Left lung (tissue), 4 donors: ENCODE measurements at regions not wholly inside any gene's neighbourhood (a gene's known extent, or its start where the extent isn't known, plus 50 kb on each side); places are given as distances from the start of the nearest gene placed in this dataset.
A peak's percentile ranks its signal among the peaks of the same experiment; 100 is the strongest.

Source experiments
- ATAC-seq: fragments of 200-7000 bp; cut with Tn5 transposase; one replicate; pipeline ENCODE4 v1.9.1; 2020; ENCODE audit warnings: moderate library complexity
- DNase-seq, 4 donors: peaks; one replicate each; pipeline ENCODE4 v3.0.0-alpha.2; 2013 to 2020
- H3K27ac ChIP-seq, 2 donors: fragments of 200-600 bp; sonication (generic) in 1 of 2; one replicate each; pipeline versions ENCODE4 v1.5.0 to v1.8.0; 2020 to 2021
- H3K27me3 ChIP-seq, 2 donors: fragments of 200-600 bp; sonication (generic) in 1 of 2; one replicate each; pipeline versions ENCODE4 v1.5.0 to v1.8.0; 2020 to 2021
- H3K36me3 ChIP-seq, 2 donors: fragments of 200-600 bp; sonication (generic) in 1 of 2; one replicate each; pipeline versions ENCODE4 v1.5.0 to v1.8.0; 2020 to 2021
- H3K4me1 ChIP-seq, 2 donors: fragments of 200-600 bp; one replicate each; pipeline ENCODE4 v1.8.0; 2021
- H3K4me3 ChIP-seq, 2 donors: fragments of 200-600 bp; sonication (generic) in 1 of 2; one replicate each; pipeline versions ENCODE4 v1.5.0 to v1.8.0; 2020 to 2021; ENCODE audit warnings: mild to moderate bottlenecking in 1 of 2
- H3K9me3 ChIP-seq, 2 donors: fragments of 200-600 bp; sonication (generic) in 1 of 2; one replicate each; pipeline versions ENCODE4 v1.5.0 to v1.8.0; 2020 to 2021
- CTCF ChIP-seq, 2 donors: fragments of 200-600 bp; sonication (generic) in 1 of 2; IDR thresholded peaks; one replicate each; pipeline versions ENCODE4 v1.5.0 to v1.8.0; 2021; ENCODE audit warnings: antibody characterized with exemption in 2 of 2
- intact Hi-C, 2 donors: fragments of 100-400 bp; cut with DNase I; formaldehyde crosslinking; loops; one replicate each; pipeline versions ENCODE4 v1.11.2 to v1.14.2; 2022
- donor health status: DM: no; HTN: yes; CAD: no.
- donor health status: DM: no; HTN: no; CAD: no.

DNA sequence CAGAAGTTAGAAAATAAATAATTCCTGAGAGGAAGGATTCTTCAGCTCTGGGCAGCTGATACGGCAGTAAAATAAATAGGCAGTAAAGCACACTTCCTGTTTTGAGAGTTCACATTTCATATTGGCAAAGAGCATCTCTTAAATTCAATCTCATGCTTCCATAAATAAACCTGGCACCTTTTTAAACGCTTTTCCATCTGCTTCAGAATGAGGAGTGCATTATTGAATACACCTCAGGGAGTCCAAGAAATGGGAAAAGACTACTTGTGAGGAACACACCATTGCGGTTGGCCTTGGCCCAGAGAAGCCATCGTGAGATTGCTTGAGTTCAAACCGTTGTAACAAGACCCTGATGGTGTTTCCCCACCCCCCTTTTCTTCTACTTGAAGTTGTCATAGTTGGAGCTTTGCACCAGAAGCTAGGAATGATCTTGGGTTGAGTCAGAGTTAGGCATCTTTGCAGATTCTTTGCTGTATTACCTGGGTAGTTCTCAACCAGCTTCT is 123.9 kb downstream of the RDH14 start:
- intact Hi-C loops, result no loop called here
- peak in 1 of 4 donors; percentile 46 for DNase-seq

GRCh38 chr2:18435426-18436037 is 124.9 kb downstream of the RDH14 start:
- Histone ChIP-seq H3K4me1 (peaks cover 0 to 4% of the 10 kb centered on the region in 2 donors), H3K27me3 (no peaks in the 10 kb centered on the region), H3K36me3 (no peaks in the 10 kb centered on the region), H3K27ac (no peak overlapping the region), H3K9me3 (no peaks in the 10 kb centered on the region), H3K4me3 (no peak overlapping the region)
- DNase-seq, result peak in 2 of 4 donors; percentile 68 to 75
- peak in 1 of 2 donors; percentile 42 for TF ChIP-seq CTCF (IDR thresholded peaks at IDR 0.05)
- ATAC-seq, result peak; percentile 66
- intact Hi-C loops, result no loop called here

More for the DNA sequence above, 123.9 kb downstream of the RDH14 start:
- no peak for ATAC-seq
- Histone ChIP-seq H3K4me1 (peaks cover 0 to 4% of the 10 kb centered on the region in 2 donors), H3K9me3 (no peaks in the 10 kb centered on the region), H3K4me3 (no peak overlapping the region), H3K27me3 (no peaks in the 10 kb centered on the region), H3K27ac (no peak overlapping the region), H3K36me3 (no peaks in the 10 kb centered on the region)
- no peak for TF ChIP-seq CTCF (IDR thresholded peaks at IDR 0.05)

GRCh38 chr2:18433872-18434271 is 126.6 kb downstream of the RDH14 start:
- Histone ChIP-seq H3K9me3 (no peaks in the 10 kb centered on the region), H3K4me3 (no peak overlapping the region), H3K4me1 (peaks cover 0 to 4% of the 10 kb centered on the region in 2 donors)

DNA sequence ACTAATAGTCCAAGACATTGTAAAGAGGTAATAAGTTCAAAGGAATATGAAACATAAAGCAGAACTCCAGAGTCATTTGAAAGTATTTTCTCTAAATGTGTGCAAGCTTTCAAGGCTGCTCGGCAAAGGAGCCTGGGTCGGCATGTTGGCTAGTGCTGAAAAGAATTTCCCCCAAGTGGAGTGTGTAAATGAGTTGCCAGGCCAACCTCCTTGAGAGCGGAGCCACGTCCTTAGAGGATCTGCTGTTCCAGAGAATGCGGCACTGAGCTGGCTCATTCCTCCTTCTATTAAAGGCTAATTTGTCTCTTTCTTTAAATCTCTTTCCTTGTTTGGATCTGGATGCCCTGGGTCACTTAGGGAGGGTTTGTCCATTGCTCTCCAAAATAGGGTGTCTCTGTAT is 127.5 kb downstream of the RDH14 start:
- no peak overlapping the region for H3K4me3 ChIP-seq
- no peaks in the 10 kb centered on the region for H3K36me3 ChIP-seq
- TF ChIP-seq CTCF (IDR thresholded peaks at IDR 0.05), result no peak
- DNase-seq, result peak in 2 of 4 donors; percentile 39 to 68
- no peaks in the 10 kb centered on the region for H3K27me3 ChIP-seq
- no peak overlapping the region for H3K27ac ChIP-seq
- H3K9me3 ChIP-seq, result no peaks in the 10 kb centered on the region
- intact Hi-C loops, result no loop called here
- ATAC-seq, result peak; percentile 89
- peaks cover 0 to 4% of the 10 kb centered on the region in 2 donors for H3K4me1 ChIP-seq

More at GRCh38 chr2:18433872-18434271, 126.6 kb downstream of the RDH14 start:
- ATAC-seq (no peak), DNase-seq (no peak)
- Histone ChIP-seq H3K27ac (no peak overlapping the region), H3K36me3 (no peaks in the 10 kb centered on the region), H3K27me3 (no peaks in the 10 kb centered on the region)
- no peak for TF ChIP-seq CTCF (IDR thresholded peaks at IDR 0.05)
- intact Hi-C loops, result no loop called here

DNA sequence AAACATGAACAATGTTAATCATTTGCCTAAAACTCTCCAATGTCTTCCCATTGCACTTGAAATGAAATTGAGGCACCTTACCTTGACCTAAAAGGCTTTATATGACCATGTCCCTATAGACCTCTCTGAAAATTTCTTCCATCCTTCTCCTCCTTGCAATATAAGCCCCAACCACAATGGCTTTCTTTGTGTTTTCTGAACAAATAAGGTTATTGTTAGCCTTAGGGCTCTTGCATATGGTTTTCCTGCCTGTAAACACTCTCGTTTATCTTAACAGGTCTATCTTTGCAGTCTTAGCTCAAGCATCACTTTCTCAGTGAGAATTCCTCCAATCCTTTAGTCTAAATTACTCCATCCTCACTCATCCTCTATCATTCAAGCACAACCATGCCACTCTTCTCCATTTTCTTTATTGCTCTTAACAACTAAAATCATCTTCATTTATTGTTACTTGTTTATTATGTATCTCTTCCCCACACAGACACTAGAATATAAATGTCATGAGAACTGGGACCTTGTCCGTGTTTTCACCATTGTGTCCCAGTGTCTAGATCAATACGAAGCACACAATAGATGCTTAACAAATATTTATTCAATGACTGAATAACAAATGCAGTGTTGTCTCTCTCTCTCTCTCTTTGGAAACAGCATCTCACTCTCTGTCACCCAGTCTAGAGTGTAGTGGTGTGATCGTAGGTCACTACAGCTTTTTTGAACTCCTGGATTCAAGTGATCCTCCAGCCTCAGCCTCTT is 129.3 kb downstream of the RDH14 start:
- DNase-seq (no peak), ATAC-seq (no peak)
- no peaks in the 10 kb centered on the region for H3K36me3 ChIP-seq
- H3K27me3 ChIP-seq, result no peaks in the 10 kb centered on the region
- peaks cover 0 to 4% of the 10 kb centered on the region in 2 donors for H3K4me1 ChIP-seq
- no peak overlapping the region for H3K4me3 ChIP-seq
- H3K27ac ChIP-seq, result no peak overlapping the region
- intact Hi-C loops, result no loop called here
- no peak for TF ChIP-seq CTCF (IDR thresholded peaks at IDR 0.05)
- H3K9me3 ChIP-seq, result no peaks in the 10 kb centered on the region
